Neural progenitor cell (in vitro differentiated cells): ENCODE measurements at regions not wholly inside any gene's neighbourhood (a gene's known extent, or its start where the extent isn't known, plus 50 kb on each side); places are given as distances from the start of the nearest gene placed in this dataset.

Experiments
- CTCF ChIP-seq: fragments of 200-600 bp; sonication (generic); IDR thresholded peaks from 2 replicates; pipeline ENCODE4 v1.5.1; 2017; ENCODE audit warnings: antibody characterized with exemption, mild to moderate bottlenecking
- EZH2 ChIP-seq: fragments of 200-600 bp; sonication (generic); IDR thresholded peaks from 2 replicates; pipeline ENCODE4 v1.6.1; 2017; ENCODE audit warnings: antibody characterized with exemption, mild to moderate bottlenecking, moderate library complexity

- TF ChIP-seq CTCF (no peak), EZH2 (no peak)
These were observed 1140.6 kb downstream of the EFNA5 start for GRCh38 chr5:106530150-106530549.
